ENCODE measurements at regions not wholly inside any gene's neighbourhood (a gene's known extent, or its start where the extent isn't known, plus 50 kb on each side); places are given as distances from the start of the nearest gene placed in this dataset.
"Not testable (repeated sequence)": the region's sequence is repeated elsewhere in the genome, so short reads cannot be mapped to it uniquely, and the experiment has no call there.

DNA sequence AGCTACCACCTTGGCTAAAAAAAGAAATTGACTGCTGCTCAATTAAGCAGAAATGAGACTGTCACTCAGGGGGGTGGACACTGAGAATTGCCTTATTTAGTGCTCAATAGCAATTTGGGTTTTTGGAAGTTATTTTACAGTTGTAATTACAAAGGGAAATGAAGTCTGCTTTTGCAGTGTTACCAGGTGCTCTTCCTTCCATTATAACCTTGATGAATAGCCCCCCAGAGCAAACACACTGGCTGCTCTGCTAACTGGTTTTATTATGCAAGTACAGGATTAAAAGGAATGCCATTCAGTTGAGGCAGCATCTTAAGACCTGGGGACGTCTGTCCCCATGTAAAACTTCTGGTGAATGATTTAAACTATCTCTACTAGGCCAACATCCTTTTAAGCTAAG is 191.0 kb downstream of the EVX1 start:
- H3K27me3 ChIP-seq (replicated peaks) = no peaks in the 10 kb centered on the region
- no peak overlapping the region for H3K27ac ChIP-seq
- peaks cover 5% of the 10 kb centered on the region; the same call in 1 of the 2 replicates for H3K4me1 ChIP-seq (replicated peaks)
- no peak for DNase-seq (ENCODE audit: low read depth in 1 of 2, low spot score in 2 of 2)
- no peaks in the 10 kb centered on the region for H3K9me3 ChIP-seq (replicated peaks)
- H3K4me3 ChIP-seq = no peak overlapping the region
- no peaks in the 10 kb centered on the region for H3K36me3 ChIP-seq

DNA sequence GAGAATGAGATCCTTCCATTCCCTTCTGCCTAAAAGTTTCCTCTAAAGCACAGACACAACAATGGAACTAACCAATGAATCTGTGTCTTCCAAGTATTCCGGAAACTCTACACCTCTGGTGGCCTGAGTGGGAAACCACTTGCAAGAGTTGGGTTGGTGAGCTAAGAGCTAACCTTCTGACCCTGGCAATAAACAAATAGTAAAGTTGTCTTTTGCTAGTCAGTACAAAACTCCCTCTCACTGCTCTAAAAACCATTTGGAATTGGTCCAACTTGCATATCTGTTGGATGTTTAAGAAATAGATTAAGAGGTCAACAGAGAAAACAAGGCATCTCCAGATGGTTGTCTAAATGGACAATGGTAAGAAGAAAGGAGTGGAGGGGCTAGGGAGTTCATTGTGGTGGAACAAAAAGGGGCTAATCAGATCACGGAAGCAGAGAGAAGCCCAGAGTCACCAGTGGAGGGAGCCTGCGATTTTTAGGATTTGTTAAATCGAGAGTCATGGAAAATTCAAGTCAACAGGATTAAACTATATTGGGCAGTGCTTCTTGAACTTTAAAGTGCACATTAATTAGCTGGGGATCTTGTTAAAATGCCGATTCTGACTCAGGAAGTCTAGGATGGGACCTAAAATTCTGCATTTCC is 192.3 kb downstream of the EVX1 start:
- Histone ChIP-seq H3K9me3 (replicated peaks) (no peaks in the 10 kb centered on the region), H3K27me3 (replicated peaks) (no peaks in the 10 kb centered on the region), H3K4me1 (replicated peaks) (peaks cover 5% of the 10 kb centered on the region; the same call in 1 of the 2 replicates), H3K27ac (no peak overlapping the region), H3K4me3 (no peak overlapping the region), H3K36me3 (no peaks in the 10 kb centered on the region)
- no peak for DNase-seq (ENCODE audit: low read depth in 1 of 2, low spot score in 2 of 2)

GRCh38 chr7:27435461-27435860 is 192.9 kb downstream of the EVX1 start:
- no peak for DNase-seq (ENCODE audit: low read depth in 1 of 2, low spot score in 2 of 2)
- no peaks in the 10 kb centered on the region for H3K9me3 ChIP-seq (replicated peaks)
- no peak overlapping the region for H3K4me3 ChIP-seq
- no peaks in the 10 kb centered on the region for H3K27me3 ChIP-seq (replicated peaks)
- H3K36me3 ChIP-seq = no peaks in the 10 kb centered on the region
- peaks cover 5% of the 10 kb centered on the region; the same call in 1 of the 2 replicates for H3K4me1 ChIP-seq (replicated peaks)
- no peak overlapping the region for H3K27ac ChIP-seq

GRCh38 chr7:27438881-27439589 is 196.4 kb downstream of the EVX1 start:
- H3K36me3 ChIP-seq = no peaks in the 10 kb centered on the region
- peaks cover 5% of the 10 kb centered on the region; the same call in 1 of the 2 replicates for H3K4me1 ChIP-seq (replicated peaks)
- DNase-seq (ENCODE audit: low read depth in 1 of 2, low spot score in 2 of 2) = no peak
- H3K27me3 ChIP-seq (replicated peaks) = no peaks in the 10 kb centered on the region
- no peak overlapping the region for H3K4me3 ChIP-seq
- no peaks in the 10 kb centered on the region for H3K9me3 ChIP-seq (replicated peaks)
- H3K27ac ChIP-seq = no peak overlapping the region

GRCh38 chr7:27442455-27442854 is 199.9 kb downstream of the EVX1 start:
- no peak overlapping the region for H3K27ac ChIP-seq
- no peaks in the 10 kb centered on the region; the same call in 1 of the 2 replicates for H3K27me3 ChIP-seq (replicated peaks)
- H3K9me3 ChIP-seq (replicated peaks) = no peaks in the 10 kb centered on the region
- no peaks in the 10 kb centered on the region for H3K36me3 ChIP-seq
- no peak for DNase-seq (ENCODE audit: low read depth in 1 of 2, low spot score in 2 of 2)
- H3K4me3 ChIP-seq = no peak overlapping the region
- H3K4me1 ChIP-seq (replicated peaks) = no peaks in the 10 kb centered on the region; the same call in 1 of the 2 replicates

DNA sequence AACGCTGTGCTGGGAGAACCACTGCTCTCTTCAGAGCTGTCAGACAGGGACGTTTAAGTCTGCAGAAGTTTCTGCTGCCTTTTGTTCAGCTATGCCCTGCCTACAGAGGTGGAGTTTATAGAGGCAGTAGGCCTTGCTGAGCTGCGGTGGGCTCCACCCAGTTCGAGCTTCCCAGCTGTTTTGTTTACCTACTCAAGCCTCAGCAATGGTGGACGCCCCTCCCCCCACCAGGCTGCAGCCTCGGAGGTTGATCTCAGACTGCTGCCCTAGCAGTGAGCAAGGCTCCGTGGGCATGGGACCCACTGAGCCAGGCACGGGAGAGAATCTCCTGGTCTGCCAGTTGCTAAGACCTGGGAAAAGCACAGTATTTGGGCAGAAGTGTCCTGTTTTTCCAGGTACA is 206.4 kb downstream of the EVX1 start:
- H3K27ac ChIP-seq; H3K4me1 ChIP-seq (replicated peaks): not testable (repeated sequence)

GRCh38 chr7:27453702-27454405 is 208.8 kb downstream of the HIBADH start:
- H3K4me3 ChIP-seq = no peak overlapping the region
- H3K27me3 ChIP-seq (replicated peaks) = no peaks in the 10 kb centered on the region
- peak; percentile 21 to 48 for DNase-seq (ENCODE audit: low read depth in 1 of 2, low spot score in 2 of 2)
- H3K36me3 ChIP-seq = no peaks in the 10 kb centered on the region
- no peaks in the 10 kb centered on the region for H3K9me3 ChIP-seq (replicated peaks)
- H3K4me1 ChIP-seq (replicated peaks) = peaks cover 10% of the 10 kb centered on the region
- H3K27ac ChIP-seq = no peak overlapping the region

More for the DNA sequence above, 206.4 kb downstream of the EVX1 start:
- H3K4me3 ChIP-seq; H3K9me3 ChIP-seq (replicated peaks); H3K36me3 ChIP-seq; H3K27me3 ChIP-seq (replicated peaks): not testable (repeated sequence)
- peak in 1 of 2 experiments; percentile 55 for DNase-seq (ENCODE audit: low read depth in 1 of 2, low spot score in 2 of 2)

- not testable (repeated sequence) for H3K27me3 ChIP-seq (replicated peaks); H3K36me3 ChIP-seq; H3K27ac ChIP-seq; DNase-seq (ENCODE audit: low read depth in 1 of 2, low spot score in 2 of 2); H3K4me3 ChIP-seq; H3K9me3 ChIP-seq (replicated peaks)
- peaks cover 10% of the 10 kb centered on the region for H3K4me1 ChIP-seq (replicated peaks)
Observed at GRCh38 chr7:27457120-27457519, 205.6 kb downstream of the HIBADH start.

DNA sequence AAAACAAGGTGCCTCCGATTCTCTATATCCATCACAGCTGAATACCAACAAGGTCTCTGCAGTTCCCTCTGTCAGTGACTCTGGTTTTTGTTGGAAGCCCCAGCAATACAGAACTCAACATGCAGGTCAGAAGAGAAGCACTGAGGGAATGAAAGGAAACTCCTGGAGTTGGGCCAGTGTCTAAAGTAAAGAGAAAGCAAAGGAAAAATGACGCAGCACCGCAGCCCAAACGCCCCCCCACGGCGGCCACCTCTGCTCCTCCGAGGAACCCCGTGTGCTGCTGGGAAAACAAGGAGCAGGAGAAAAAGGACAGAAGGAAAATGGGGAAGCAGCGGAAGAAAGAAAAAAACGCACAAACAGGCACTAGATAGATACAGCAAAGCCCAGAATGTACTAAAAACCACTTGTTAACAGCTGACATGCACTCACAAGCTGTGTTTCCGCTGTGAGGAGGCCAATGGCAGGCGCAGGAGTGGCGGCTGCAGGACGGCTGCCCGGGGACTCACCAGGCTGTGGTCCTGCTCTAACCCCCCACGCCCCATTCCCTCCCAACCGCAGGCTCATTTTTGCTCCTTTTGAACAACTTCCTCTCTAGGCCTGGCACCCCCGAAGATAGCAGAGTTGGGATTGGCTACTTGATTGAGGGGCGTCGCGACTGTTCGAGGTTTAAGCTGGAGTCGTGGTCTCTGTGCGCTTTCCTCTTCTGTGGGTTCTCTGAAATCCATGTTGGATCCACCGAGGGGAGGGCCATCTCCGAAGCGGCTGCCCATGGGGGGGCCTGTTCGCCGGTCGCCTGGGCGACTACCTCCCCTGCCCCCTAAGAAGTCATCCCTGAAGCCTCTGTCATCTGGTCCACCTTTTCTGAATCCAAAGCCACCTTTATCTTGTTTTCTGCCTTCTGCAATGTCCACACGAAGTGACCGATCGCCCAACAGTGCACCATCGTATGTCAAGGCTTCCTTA is 204.8 kb downstream of the HIBADH start:
- H3K36me3 ChIP-seq; H3K27me3 ChIP-seq (replicated peaks); H3K4me3 ChIP-seq; H3K27ac ChIP-seq; H3K9me3 ChIP-seq (replicated peaks): not testable (repeated sequence)
- peak; percentile 49 to 51 for DNase-seq (ENCODE audit: low read depth in 1 of 2, low spot score in 2 of 2)
- H3K4me1 ChIP-seq (replicated peaks) = peaks cover 14% of the 10 kb centered on the region

DNA sequence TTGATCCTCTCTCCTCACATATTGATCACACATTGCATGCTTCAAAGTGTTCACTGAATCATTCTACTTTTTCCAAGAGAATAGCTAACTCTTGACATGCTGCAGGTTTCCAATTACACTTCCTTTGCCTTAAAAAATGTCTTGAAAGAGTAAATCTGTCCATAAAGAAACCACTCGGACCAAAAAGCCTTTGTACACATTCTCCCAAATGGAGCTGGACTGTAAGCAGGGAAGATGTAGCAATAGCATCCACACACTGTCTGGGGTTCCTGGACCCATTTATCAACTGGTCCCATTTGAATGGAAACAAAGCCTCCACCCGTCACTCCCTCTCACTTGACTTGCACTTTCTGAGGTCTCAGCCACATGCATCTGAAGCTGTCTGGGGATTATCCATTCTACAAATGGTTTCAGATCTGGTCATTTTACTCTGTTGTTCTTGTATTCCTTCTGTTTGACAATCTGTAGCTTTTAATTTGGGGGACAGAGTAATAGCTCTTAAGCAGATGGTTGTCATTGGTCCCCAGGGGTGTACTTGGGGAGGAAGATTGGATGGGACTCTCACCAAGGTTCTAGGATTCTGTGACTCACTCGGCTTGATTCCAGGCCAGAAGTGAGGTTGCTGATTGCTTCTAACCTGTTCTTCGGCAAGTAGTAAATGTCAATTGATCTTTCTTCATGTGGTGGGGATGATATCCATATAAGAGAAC is 203.5 kb downstream of the HIBADH start:
- Histone ChIP-seq H3K36me3 (no peaks in the 10 kb centered on the region), H3K9me3 (replicated peaks) (no peaks in the 10 kb centered on the region), H3K4me1 (replicated peaks) (peaks cover 15% of the 10 kb centered on the region), H3K4me3 (no peak overlapping the region), H3K27me3 (replicated peaks) (no peaks in the 10 kb centered on the region), H3K27ac (no peak overlapping the region)
- DNase-seq (ENCODE audit: low read depth in 1 of 2, low spot score in 2 of 2) = no peak

GRCh38 chr7:27459731-27460053 is 203.0 kb downstream of the HIBADH start:
- Histone ChIP-seq H3K27ac (no peak overlapping the region), H3K27me3 (replicated peaks) (no peaks in the 10 kb centered on the region), H3K4me3 (no peak overlapping the region), H3K36me3 (no peaks in the 10 kb centered on the region), H3K9me3 (replicated peaks) (no peaks in the 10 kb centered on the region), H3K4me1 (replicated peaks) (peaks cover 14% of the 10 kb centered on the region)
- DNase-seq (ENCODE audit: low read depth in 1 of 2, low spot score in 2 of 2) = no peak

DNA sequence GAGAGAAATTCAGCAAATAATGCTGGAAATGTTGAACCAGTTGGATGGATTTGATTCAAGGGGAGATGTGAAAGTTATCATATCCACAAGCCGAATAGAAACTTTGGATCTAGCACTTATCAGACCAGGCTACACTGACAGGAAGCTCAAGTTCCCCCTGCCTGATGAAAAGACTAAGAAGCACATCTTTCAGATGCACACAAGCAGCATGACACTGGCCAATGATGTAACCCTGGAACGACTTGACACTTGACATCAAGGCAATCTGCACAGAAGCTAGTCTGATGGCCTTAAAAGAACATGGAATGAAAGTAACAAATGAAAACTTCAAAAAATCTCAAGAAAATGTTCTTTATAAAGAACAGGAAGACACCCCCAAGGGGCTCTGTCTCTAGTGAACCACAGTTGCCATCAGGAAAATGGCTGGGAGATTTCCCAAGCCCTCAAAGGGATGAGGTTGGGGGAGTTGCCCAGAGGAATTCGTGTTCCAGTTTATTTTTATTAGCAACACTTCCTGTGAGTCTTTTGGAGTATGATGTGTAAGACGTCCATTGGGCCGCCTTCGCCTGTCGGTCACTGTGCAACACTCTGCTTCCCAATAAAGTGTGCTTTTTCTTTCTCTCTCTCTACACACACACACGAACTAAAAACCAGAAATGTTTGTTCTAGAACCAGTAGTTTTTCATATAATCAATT is 200.0 kb downstream of the HIBADH start:
- Histone ChIP-seq H3K9me3 (replicated peaks) (no peaks in the 10 kb centered on the region), H3K36me3 (no peaks in the 10 kb centered on the region), H3K4me3 (no peak overlapping the region), H3K4me1 (replicated peaks) (peaks cover 14% of the 10 kb centered on the region), H3K27ac (no peak overlapping the region), H3K27me3 (replicated peaks) (no peaks in the 10 kb centered on the region; the same call in 1 of the 2 replicates)
- DNase-seq (ENCODE audit: low read depth in 1 of 2, low spot score in 2 of 2) = peak; percentile 31 to 47
